Activated B cell treated with CpG ODN at 0.5 μM for 24 hours (primary cell): ENCODE measurements at regions not wholly inside any gene's neighbourhood (a gene's known extent, or its start where the extent isn't known, plus 50 kb on each side); places are given as distances from the start of the nearest gene placed in this dataset.

ENCODE experiments used
- ATAC-seq: fragments of 200-7000 bp; cut with Tn5 transposase; one replicate; pipeline ENCODE4 v1.10.0; 2021; ENCODE audit warnings: low read depth, mild to moderate bottlenecking, moderate library complexity
- CTCF ChIA-PET: fragments of 350-600 bp; sonication (Branson Sonifier 250); formaldehyde crosslinking; loops from one replicate; lab custom pipeline; 2021; ENCODE audit warnings: antibody characterized with exemption; lab: Charles Lee
- POLR2A ChIA-PET: fragments of 350-600 bp; sonication (Branson Sonifier 250); formaldehyde crosslinking; loops from one replicate; lab custom pipeline; 2021; ENCODE audit warnings: antibody characterized with exemption; lab: Charles Lee
- DNase-seq: peaks from one replicate; pipeline ENCODE4 v3.0.0; 2022
- H3K27ac Mint-ChIP-seq: one replicate; pipeline ENCODE4 v1.8.0; 2020; ENCODE audit warnings: mixed read lengths
- H3K27me3 Mint-ChIP-seq: one replicate; pipeline ENCODE4 v1.8.0; 2021; ENCODE audit warnings: mixed read lengths
- H3K36me3 Mint-ChIP-seq: one replicate; pipeline ENCODE4 v1.8.0; 2021; ENCODE audit warnings: low read depth, mixed read lengths
- H3K4me1 Mint-ChIP-seq: one replicate; pipeline ENCODE4 v1.8.0; 2021; ENCODE audit warnings: mixed read lengths
- H3K4me3 Mint-ChIP-seq: one replicate; pipeline ENCODE4 v1.8.0; 2020; ENCODE audit warnings: mild to moderate bottlenecking, mixed read lengths
- H3K9me3 Mint-ChIP-seq: one replicate; pipeline ENCODE4 v1.8.0; 2020; ENCODE audit warnings: mixed read lengths
- intact Hi-C: fragments of 100-400 bp; cut with micrococcal nuclease; formaldehyde crosslinking; loops from one replicate; pipeline ENCODE4 v1.15.1; 2024
- TF ChIP-seq, protein P1 (sequence below): fragments of 200-600 bp; IDR thresholded peaks from one replicate; pipeline ENCODE4 v1.8.0; 2022; ENCODE audit warnings: antibody characterized with exemption, mild to moderate bottlenecking

DNA sequence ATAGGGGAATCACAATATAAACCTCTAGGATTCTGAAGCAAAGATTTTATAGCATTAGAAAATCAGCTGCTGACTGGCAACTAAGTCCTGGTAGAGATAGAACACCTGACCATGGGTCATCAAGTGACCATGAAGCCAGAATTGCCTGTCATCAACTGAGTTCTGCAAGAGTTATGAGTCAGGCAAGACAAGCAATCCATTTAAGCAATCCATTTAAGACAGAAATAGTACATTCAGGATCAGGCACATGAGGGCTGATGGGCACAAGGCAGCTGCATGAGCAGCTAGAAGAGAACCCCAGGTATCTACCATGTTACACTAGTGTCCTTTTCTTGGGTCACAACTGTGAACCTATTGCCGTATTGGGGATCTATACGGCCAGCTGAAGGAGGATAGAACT lies 98.9 kb downstream of the SPRY1 start:
- DNase-seq, result no peak
- no peak for ATAC-seq
- H3K4me1 Mint-ChIP-seq, result no peaks in the 10 kb centered on the region
- no peak overlapping the region for H3K4me3 Mint-ChIP-seq
- H3K36me3 Mint-ChIP-seq, result no peaks in the 10 kb centered on the region
- ChIA-PET CTCF (no interaction called here), POLR2A (no interaction called here)
- H3K9me3 Mint-ChIP-seq, result peaks cover 4% of the 10 kb centered on the region
- intact Hi-C loops, result no loop called here
- TF ChIP-seq, protein P1, sequence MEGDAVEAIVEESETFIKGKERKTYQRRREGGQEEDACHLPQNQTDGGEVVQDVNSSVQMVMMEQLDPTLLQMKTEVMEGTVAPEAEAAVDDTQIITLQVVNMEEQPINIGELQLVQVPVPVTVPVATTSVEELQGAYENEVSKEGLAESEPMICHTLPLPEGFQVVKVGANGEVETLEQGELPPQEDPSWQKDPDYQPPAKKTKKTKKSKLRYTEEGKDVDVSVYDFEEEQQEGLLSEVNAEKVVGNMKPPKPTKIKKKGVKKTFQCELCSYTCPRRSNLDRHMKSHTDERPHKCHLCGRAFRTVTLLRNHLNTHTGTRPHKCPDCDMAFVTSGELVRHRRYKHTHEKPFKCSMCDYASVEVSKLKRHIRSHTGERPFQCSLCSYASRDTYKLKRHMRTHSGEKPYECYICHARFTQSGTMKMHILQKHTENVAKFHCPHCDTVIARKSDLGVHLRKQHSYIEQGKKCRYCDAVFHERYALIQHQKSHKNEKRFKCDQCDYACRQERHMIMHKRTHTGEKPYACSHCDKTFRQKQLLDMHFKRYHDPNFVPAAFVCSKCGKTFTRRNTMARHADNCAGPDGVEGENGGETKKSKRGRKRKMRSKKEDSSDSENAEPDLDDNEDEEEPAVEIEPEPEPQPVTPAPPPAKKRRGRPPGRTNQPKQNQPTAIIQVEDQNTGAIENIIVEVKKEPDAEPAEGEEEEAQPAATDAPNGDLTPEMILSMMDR, result no peak
- no peak overlapping the region for H3K27ac Mint-ChIP-seq
- H3K27me3 Mint-ChIP-seq, result peaks cover 4% of the 10 kb centered on the region

DNA sequence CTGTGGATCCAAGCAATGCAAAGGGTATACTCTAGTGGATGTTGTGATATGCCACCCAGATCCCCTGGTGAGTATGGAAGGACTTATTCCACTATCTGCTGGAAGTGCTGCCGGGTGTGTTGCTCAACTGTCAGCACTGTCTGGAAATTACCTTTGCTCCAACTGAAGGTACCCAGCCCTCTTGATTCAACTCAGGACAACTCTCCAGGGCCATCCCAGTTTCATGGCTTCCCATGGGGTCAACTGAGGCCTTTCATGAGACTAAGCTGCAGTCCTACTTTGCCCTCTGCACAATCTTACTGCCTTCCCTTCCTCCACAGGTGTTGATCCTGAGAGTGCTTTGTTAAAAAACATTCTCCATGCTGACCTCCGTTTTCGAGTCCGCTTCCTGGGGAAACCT lies 99.8 kb downstream of the SPRY1 start:
- ATAC-seq (no peak), DNase-seq (no peak)
- intact Hi-C loops, result no loop called here
- no peaks in the 10 kb centered on the region for H3K36me3 Mint-ChIP-seq
- CTCF ChIA-PET, result no interaction called here
- no peak overlapping the region for H3K27ac Mint-ChIP-seq
- H3K9me3 Mint-ChIP-seq, result peaks cover 4% of the 10 kb centered on the region
- no peak overlapping the region for H3K4me3 Mint-ChIP-seq
- TF ChIP-seq, protein P1, result no peak
- no peaks in the 10 kb centered on the region for H3K4me1 Mint-ChIP-seq
- POLR2A ChIA-PET, result no interaction called here
- H3K27me3 Mint-ChIP-seq, result peaks cover 4% of the 10 kb centered on the region

DNA sequence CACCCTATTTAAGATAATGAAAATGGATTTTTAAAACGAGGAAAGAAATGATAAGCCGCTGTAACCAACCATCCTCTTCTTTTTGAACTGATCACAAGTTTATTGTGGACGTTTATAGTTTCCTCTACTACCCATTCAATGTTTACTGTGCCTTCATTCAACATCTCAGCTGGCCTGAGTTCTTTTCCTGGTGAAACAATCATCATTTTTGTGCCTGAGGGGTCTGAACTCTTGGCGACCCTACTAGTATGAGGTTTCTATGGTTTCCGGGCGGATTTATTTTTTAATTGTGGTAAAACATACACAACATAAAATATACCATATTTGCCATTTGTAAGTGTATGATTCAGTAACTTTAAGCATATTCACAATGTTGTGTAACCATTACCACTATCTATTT lies 100.7 kb downstream of the SPRY1 start:
- intact Hi-C loops, result no loop called here
- Mint-ChIP-seq H3K36me3 (no peaks in the 10 kb centered on the region), H3K4me3 (no peak overlapping the region), H3K27me3 (peaks cover 4% of the 10 kb centered on the region), H3K9me3 (peaks cover 4% of the 10 kb centered on the region), H3K27ac (no peak overlapping the region), H3K4me1 (no peaks in the 10 kb centered on the region)
- ATAC-seq (no peak), DNase-seq (no peak)
- TF ChIP-seq, protein P1, result no peak
- CTCF ChIA-PET, result no interaction called here
- POLR2A ChIA-PET, result no interaction called here

DNA sequence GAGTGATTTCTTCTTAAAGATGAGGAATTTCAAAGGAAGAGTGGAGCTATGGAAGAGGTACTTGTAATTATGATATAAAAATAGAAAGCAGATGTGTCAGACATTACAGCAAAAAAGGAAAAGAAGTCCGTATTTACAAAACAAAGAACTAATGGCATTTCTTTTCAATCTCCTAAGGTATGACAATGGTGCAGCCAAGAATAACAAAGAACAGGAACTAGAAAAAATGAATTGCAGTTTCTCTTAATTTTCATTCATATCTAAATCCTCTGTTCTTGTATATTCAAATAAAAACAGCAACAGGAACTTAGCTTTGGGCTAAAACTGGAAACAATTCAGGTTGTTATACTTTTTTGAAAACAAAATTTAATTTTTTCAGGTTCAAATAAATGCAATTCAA lies 105.1 kb downstream of the SPRY1 start:
- no peaks in the 10 kb centered on the region for H3K36me3 Mint-ChIP-seq
- H3K27ac Mint-ChIP-seq, result no peak overlapping the region
- DNase-seq, result no peak
- H3K4me3 Mint-ChIP-seq, result no peak overlapping the region
- TF ChIP-seq, protein P1, result no peak
- H3K9me3 Mint-ChIP-seq, result peaks cover 4% of the 10 kb centered on the region
- peaks cover 13% of the 10 kb centered on the region for H3K27me3 Mint-ChIP-seq
- ChIA-PET POLR2A (interaction anchor here (0.6 to 0.7 kb wide), 2 partner anchors 18 to 55 kb away, joined by 9 read pairs; no protein-coding TSS in a partner anchor), CTCF (no interaction called here)
- peaks cover 17% of the 10 kb centered on the region for H3K4me1 Mint-ChIP-seq
- intact Hi-C loops, result no loop called here
- no peak for ATAC-seq

DNA sequence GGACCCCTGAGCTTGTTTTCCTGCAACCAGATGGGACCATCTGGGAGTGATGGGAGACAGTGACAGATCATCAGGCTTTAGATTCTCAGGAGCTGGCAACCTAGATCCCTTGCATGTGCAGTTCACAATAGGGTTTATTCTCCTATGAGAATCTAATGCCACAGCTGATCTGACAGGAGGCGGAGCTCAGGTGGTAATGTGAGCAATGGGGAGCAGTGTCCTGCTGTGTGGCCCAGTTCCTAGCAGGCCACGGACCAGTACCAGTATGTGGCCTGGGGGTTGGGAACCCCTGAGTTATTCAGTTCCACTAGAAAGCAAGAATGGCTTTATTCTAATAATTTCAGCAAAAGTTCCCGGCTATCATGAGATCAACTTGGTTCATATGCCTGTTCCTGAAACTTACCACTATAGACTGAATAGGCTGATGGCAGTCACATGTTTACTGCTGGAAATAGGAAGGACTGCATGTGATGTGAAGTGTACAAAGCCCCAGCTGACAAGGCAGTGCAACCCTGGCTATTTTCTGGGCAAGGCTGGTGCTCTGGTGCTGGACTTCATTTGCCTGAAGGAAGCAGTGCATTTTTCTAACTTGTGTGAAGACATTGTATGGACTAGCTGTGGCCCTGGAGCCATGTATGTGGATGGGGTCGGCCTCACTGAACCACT lies 107.2 kb downstream of the SPRY1 start:
- ATAC-seq, result no peak
- H3K4me3 Mint-ChIP-seq, result no peak overlapping the region
- no peaks in the 10 kb centered on the region for H3K36me3 Mint-ChIP-seq
- H3K27me3 Mint-ChIP-seq, result peaks cover 13% of the 10 kb centered on the region
- H3K27ac Mint-ChIP-seq, result no peak overlapping the region
- CTCF ChIA-PET, result no interaction called here
- intact Hi-C loops, result loop anchor here (2.0 kb wide), 1 partner anchor 59 kb away; no protein-coding TSS in a partner anchor
- POLR2A ChIA-PET, result no interaction called here
- H3K9me3 Mint-ChIP-seq, result peaks cover 4% of the 10 kb centered on the region
- TF ChIP-seq, protein P1, result no peak
- H3K4me1 Mint-ChIP-seq, result peaks cover 26% of the 10 kb centered on the region
- no peak for DNase-seq
